ENCODE measurements at regions not wholly inside any gene's neighbourhood (a gene's known extent, or its start where the extent isn't known, plus 50 kb on each side); places are given as distances from the start of the nearest gene placed in this dataset.

DNA sequence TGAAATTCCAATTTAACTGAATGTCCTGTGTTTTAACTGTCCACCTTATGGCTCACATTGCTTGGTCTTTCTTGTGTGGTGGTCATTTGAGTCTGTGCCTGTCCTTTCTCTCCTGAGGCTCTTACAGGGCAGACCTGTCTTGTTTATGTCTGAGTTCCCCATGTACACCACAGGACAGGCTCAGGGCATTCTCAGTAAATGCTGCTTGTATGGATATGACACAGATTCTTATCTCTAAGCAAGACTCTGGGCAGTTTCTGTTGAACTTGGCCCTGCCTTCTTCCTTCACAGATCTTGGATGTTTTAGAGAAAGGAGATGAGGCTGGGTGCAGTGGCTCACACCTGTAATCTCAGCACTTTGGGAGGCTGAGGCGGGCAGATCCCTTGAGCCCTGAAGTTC is 159.1 kb upstream of the CSF3R start:
- DNase-seq, result no peak

DNA sequence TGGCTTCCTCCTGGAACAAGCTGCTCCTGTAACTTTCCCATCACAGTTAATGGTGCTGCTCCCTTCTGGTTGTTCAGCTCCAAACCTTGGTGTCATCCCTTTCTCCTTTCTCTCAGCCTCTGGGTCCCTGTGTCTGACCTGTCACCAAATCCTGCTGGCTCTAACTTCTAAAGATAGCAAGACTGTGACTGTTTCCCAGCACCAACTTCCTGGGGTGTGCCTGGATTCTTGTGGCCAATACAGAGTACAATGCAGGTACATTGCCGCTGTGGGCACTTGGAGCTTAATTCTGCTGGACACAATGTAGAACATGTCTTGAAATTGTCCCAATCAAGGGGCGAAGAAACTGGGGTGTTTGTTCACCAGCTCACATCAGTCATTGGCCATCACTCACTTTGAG is 156.7 kb upstream of the CSF3R start:
- DNase-seq, result no peak

DNA sequence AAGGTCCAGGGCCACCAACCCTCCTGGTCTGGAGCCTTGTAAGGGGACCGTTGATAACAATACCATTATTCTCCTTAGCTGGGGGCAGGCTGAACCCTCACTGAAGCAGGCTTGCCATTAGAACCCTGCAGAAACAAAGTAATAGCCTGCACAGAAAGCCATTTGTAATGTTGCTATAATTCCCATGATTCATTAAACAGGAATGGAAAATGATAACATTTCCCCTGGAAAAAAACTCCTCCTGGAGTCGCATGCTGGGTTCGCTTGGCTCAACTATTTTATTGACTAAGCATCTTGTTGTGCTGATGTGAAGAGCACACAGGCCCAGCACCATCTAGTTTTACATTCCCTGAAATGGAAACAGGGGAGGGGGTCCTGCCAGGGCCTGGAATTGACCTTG is 155.6 kb upstream of the CSF3R start:
- no peak for DNase-seq

DNA sequence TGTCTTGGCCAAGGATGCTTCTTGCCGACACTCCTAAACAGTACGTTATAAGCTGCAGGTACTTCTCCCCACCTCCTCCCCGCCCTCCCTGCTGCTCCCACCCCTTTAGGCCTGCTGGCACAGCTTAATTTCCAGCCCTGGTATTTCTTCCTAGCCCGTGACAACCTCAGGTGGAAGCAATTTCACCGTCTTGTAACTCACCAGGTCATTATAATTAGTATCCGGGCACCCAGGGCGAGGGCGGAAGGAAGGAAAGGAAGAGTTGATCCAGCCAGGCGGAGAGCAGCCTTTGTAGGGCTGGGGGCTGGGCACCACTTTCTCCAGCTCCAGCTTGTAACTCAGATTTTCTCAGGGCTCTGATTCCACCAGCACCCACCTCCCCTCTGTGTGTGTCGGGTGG is 153.5 kb upstream of the CSF3R start:
- DNase-seq, result no peak

DNA sequence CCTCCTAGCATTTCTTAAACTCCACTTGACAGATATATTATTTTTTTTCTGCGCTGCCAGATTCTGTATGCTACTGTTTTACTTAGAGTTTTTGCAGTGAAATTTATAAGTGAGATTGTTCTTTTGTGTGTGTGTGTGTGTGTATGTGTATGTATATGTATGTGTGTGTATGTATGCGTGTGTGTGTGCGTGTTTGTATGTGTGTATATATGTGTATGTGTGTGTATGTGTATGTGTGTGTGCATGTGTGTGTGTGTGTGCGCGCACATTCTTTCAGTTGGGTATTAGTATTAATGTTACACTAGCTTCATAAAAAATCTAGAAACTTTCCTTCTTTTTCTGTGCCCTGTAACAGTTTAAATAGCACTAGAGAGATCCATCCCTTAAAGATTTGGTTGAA is 152.6 kb upstream of the CSF3R start:
- DNase-seq, result no peak

DNA sequence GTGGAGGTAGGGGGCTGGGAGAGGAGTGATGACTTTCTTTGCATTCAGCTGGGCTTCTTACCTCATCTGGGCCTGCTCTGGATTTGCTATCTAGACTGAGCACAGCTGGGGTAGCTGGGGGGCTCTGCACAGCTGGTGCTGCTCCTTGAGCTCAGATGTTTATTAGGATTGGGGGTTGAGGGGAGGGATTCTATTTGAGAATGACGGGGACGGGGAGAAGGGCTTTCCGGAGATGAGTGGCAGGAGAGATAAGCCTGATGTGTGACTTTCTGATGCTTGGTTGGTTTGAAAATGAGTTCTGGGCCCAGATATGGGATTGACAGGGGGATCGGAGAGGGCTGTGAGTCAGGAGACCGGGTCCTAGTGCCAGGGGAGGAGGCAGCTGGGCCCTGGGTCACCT is 146.1 kb upstream of the CSF3R start:
- no peak for DNase-seq

DNA sequence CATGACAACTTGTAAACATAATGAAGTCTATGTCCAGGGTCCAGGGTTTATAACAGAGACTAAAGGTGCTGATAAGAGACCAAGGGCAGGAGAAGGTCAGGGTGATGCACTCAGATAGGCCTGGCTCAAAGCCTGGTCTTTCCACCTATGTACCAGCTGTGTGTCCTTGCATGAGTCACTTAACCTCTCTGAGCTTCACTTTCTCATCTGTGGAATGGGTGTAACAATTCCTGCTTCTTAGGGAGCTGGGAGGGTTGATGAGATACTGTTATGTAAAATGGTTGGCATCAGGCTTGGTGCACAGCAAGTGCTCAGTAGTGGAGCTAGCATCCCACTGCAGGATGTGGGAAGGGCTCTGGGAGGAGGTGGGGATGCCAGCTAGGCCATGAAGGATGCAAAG is 143.7 kb upstream of the CSF3R start:
- DNase-seq, result no peak

DNA sequence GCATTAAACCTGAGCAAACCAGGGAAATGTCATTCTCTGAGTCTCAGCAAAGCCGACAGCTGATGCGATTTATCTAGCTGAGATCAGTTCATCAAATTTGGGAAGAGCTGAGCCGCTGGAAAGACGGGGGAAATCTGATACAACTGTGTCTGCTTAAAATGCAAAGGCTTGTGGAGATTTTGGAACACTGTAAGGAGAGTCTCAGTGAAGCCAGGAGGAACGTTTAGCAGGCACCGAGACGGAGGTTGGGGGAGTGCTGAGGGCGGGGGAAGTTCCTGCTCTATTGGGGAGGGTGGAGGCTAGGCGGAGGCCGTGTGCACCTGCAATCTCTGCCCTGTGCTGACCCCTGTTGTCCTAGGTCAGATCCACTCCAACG is 143.2 kb upstream of the CSF3R start:
- no peak for DNase-seq

DNA sequence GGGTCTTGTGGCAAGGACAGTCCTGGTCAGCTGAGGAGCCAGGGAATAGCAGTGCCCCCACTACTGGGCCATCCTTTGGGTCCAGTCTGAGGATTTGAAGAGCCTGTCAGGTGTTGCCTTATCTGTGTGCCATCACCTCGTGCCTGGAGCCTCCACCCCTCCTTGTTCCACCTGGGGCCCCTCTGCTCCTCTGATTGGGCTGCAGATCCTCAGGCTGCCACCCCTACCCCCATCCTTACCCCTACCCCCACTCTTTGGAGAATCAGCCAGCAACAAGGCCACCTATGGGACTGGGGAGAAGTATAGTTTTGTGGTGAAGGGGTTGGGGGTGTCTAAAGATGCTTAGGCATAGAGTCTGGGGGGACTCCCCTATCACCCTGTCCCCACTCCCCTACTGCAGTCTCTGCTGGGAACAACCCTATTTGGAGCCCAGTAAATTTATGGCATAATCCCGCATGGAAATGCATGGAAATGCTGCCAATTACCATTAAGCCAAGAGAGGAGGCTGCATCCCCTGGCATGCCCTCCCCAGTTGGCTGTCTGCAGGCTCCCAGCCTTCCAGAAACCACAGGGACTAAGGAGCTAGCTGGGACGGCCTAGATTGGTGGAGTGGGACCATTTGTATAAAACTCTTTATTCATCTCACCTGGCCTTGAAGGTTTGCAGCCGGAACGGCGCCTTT is 142.7 kb upstream of the CSF3R start:
- DNase-seq, result no peak

DNA sequence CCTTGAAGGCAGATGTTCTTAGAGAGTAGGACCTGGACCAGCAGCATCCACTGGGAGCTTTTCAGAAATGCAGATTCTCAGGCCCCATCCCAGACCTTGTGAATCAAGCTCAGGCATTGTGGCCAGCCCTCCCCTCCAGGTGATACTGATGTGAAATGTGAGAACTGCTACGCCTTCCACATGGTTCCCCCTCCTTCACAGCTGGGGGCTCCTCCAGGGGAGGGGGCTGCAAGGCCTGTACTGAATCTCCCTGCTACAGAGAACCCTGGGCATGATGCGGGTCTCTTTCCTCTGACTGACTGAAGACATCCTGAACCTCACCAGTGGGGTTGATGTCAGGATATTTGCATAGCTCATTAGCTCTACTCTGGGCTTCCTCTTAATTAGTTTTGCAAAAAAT is 141.8 kb upstream of the CSF3R start:
- DNase-seq, result no peak

DNA sequence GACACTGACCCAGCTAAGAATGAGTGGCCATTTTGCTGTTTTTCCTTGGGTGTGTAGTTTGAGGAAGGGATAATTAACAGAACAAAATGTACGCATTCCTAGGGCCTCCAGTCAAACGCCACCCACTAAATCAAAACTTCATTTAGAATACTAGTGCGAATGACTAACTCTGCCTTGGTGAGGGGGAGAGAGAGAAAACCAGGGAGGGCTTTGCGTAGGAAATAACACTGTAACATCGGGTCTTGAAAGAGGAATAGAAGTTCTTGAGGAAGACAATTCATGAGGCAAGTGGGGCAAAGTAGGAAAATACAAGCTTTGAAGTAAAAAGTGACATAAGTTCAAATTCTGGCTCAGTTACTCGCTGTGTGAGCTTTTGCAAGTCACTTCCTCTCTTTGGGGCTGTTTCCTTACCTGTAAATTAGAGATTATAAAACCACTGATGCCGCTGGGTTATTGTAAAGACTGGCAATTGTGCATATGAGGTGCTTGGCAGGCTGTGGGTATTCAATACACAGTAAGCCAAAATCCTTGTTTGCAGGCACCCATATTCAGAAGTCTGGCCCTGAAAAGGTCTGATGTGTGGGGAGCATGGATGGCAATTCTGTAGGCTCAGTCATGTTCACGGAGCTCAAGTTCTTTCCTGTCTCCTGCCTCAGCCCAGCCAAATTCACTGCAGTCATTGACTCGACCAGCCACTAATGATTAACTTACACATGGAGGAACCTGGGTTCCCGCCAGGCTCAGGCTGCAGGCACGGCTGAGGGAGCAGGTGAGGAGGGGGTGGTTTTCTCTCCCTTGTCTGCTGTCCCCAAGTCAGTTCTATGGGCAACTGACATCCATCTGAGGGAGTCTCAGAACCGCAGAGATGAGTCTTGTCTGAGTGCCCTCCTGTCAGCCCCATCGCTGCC is 140.3 kb upstream of the CSF3R start:
- no peak for DNase-seq

DNA sequence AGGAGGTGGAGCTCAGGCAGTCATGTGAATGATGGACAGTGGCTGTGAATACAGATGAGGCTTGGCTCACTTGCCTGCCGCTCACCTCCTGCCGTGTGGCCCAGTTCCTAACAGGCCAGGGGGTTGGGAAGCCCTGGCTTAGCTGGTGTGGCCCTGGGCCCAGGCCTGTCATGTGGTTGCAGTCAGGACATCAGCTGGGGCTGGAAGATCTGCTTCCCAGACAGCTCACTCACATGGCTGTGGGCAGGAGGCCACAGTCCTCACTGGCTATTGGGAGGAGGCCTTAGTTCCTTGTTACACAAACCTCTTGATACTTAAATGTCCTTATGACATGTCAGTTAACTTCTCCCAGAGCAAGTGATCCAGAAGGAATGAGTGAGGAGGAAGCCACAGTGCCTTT is 138.8 kb upstream of the CSF3R start:
- no peak for DNase-seq

DNA sequence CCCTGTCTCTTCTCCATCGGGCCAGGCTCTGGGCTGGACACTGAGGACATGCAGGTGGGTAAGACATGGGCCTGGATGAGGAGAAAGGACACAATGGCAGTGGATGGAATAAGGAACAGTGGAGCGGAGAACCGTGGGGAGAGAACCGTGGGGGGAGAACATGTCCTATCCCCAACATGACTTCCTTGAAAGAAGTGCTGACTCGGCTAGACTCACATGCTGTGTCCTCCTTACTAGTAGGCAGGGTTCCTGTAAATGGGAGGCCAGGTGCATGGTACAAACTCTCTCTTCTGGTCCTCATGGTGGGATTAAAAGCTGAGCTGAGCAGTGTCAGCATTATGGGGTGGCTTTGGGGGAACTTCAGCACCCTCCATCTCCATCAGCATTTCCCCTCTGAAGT is 137.4 kb upstream of the CSF3R start:
- no peak for DNase-seq

DNA sequence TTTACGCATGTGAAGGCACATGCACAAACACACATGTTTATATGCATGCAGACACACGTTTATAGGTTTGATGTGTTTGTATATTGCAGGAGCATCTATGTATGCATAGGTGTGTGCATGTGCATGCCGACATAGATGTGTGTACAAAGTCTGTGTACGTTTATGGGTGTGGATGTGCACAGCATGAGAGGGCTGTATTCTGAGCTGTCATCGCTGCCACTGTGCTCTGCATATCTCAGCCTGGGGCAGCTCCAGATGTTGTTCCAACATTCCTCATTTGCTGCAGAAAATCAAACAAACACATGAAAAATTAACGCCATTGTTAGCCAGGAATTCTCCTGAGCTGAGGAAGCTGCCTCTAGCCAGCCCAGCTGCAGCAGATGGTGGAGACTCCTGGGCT is 132.3 kb upstream of the CSF3R start:
- DNase-seq, result no peak

DNA sequence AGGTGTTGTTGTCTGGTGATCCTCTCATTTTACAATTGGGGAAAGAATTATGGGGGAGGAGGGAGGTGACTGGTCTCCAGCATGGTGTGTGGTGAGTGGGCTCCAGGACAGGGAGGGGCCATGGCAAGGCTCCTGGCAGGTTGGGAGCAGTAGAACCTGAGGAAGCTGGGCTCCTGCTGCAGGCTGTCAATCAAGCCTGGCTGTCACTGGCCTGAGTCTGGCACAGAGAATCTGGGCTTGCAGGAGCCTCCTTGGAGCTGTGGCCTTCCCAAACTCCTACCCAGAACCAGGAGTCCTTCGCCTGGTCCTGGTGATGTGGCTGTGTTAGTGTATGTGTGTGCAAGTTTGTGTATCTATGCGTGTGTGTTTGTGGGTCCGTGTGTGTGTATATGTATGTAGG is 131.9 kb upstream of the CSF3R start:
- no peak for DNase-seq

DNA sequence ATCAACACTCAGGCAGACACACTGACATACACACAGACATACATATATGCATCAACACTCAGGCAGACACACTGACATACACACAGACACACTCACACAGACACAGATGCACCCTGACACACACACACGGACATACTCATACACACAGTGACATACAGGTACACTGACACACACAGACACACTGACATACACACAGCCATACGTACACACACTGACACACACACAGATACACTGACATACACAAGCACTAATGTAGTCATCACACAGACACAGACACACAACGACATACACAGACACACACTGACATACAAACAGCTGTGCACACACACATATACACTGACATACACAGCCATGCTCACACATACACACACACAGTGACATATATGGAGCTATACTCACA is 131.0 kb upstream of the CSF3R start:
- no peak for DNase-seq

DNA sequence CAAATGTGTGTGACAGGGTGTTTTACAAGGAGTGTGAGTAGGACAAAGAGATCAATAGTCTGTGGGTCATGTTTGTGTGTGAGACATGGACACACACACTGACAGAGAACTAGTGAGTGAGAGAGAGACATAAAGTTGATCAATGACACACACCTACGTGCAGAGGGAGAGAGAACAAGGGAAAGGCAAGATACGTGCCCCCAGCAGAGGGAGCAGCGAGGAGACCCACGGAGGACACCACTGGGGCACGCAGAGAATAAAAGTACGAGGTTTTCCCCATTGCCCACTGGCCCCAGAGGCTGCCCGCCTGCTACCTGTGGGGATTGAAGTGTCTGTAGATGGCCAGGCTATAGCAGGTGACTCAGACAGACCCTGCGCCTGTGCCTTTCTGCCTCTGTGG is 130.2 kb upstream of the CSF3R start:
- no peak for DNase-seq

DNA sequence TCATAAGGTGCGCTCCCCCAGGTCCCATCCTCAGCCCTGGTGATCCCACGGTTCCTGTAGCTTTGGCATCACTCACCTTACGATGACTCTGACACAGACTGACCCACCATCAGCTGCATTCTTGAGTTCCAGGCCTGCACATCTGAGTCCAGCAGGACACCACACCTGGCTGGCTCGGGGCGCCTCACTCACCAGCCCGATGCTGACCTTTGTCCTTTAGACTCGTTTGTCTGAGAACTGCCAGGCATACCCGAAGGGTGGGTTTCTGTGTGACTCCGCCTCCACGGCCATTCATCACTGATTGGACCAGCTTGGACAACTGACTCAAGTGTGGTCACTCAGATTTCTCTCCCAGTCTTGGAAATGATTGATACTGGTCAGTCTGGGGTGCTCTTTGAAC is 129.4 kb upstream of the CSF3R start:
- no peak for DNase-seq

DNA sequence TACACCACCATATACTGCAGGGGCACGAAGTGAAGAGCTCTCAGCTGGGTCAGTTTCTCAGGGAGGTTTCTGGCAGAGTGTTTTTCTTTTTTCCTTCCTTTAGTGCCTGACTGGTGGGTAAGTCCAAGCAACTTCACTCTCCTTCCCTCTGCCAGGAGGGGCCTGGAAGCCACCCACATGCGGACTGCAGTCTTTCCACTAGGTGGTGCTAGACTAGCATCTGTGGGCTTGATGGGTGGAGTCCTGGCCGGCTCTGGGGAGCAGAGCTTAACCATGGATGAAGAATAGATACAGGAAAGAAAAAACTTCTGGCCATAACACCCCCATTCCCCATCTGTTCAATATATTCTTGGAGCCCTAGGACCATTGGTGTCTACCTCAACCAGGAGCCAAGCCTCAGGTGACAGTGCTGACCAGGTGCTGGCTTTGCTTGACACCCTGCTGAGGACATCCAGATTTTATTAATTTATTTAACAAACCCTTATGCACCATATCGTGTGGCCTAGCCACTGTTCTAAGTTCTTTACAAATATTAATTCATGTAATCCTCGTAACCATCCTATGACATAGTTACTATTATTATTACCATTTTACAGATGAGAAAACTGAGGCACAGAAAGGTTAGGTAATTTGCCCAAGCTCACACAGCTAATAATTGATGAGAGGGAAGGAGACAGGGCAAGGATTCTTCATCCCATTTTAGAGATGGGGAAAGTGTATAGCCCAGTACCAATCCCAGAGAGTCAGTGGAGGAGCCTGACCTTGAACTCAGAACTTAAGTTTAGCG is 126.7 kb upstream of the CSF3R start:
- peak; percentile 65 for DNase-seq

DNA sequence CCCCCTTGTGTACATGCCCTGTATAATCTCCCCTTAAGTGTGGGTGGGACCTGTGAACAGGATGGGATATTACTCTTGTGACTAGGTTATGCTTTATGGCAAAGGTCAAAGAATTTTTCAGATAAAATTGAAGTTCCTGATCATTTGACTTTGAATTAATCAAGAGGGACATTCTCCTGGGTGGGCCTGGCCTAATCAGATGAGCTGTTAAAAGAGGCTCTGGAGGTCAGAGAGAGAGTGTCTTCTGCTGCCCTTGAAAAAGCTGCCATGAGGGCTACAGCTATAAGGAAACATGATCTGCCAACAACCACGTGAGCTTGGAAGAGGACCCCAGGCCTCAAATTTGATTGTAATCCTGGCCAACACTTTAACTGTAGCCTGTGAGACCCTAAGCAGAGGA is 125.6 kb upstream of the CSF3R start:
- DNase-seq, result no peak

DNA sequence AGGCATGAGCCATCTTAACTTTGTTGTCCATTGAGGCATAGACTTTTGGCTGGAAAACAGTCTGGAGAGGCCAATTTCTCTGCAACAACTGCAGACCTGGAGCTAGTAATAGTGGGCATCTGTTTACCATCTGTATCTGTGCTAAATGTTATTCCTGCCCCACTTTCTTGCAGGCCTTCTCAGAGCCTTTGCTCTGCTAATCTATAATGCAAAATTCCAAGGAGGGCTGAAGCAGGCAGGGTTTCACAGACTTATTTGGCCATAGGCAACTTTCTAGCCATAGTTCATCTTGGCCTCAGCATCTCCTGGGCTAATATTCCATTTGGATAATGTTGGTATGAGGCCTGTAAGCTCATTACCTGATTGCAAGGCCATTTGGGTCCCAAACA is 124.5 kb upstream of the CSF3R start:
- DNase-seq, result no peak

DNA sequence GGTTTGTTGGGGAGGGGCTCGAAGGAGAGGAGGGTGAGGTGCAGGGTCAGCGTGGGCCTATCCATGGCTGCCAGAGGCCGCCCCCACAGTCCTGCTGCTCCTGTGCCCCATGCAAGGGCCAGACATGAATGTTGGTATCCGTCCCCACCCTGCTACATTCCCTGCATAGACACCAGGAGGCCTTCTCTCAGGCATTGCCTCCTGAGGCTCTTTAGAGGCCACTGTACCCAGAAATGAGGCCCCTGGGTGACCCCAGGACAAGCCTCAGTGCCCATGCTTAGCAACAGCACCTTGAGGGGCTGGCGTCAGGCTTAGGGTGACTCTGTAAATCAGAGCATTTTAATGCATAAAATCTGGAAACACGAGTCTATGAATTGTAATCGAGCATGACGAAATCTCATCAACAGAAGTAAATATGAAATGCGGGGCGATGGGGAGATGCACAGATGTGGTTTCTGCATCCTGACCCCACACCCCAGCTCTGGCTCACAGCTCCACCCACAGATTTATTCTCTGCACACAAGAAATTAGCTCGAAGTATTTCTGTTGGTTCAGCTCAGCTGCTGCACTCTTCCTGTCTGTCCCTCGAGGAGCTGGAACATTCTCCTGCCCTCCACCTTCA is 124.0 kb upstream of the CSF3R start:
- no peak for DNase-seq

DNA sequence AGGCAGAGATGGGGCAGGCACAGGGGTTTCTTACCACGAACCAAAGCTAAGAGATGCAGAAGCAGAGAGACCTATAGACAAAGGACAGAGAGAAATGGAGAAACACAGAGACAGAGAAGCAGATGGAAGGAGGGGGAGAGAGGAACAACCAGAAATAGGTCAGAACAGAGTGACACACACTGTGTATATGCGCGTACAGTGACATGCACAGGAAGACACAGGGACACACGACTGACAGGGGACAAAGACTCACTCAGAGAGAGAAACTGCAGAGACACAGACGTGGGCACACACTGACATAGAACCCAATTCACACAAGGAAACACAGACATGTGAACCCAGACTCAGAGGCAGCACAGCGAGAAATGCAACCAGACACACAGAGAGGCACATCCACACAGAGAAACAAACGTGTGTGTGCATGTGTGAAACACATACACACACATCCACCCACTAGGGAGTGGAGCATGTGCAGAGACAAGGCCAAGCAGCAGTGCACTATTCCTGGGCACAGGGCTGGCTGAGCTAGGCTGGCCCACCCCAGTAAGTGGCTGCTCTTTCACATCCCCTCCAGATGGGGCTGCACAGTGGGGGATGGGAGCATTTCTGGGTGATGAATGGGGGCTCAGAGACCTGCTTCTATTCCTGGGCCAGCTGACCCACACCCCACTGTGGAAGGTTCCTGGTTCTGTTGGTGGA is 123.4 kb upstream of the CSF3R start:
- no peak for DNase-seq

Data from stimulated activated CD8-positive, alpha-beta memory T cell treated with anti-CD3 and anti-CD28 coated beads, Interleukin-4, amount 100 ng/mL, for 48 hours (primary cell).